IMR-90 (cell line): ENCODE measurements at regions not wholly inside any gene's neighbourhood (a gene's known extent, or its start where the extent isn't known, plus 50 kb on each side); places are given as distances from the start of the nearest gene placed in this dataset.
A peak's percentile ranks its signal among the peaks of the same experiment; 100 is the strongest.

ENCODE experiments used
- ATAC-seq: fragments of 200-7000 bp; cut with Tn5 transposase; 2 replicates; pipeline ENCODE4 v1.9.1; 2020; ENCODE audit warnings: low read depth, mild to moderate bottlenecking, moderate library complexity
- BruUV-seq: library from RNA; stranded (reverse); fragments of 400-500 nt; replicated peaks from 2 replicates; lab custom pipeline; 2021; lab: Mats Ljungman, UMichigan
- CTCF ChIA-PET: fragments of 300-600 bp; formaldehyde crosslinking; extraction: SDS; loops from one replicate; lab custom pipeline; 2021; ENCODE audit warnings: antibody characterized with exemption; lab: Yijun Ruan, JAX
- POLR2A ChIA-PET: fragments of 300-600 bp; sonication (Branson Sonifier 250); formaldehyde crosslinking; loops from one replicate; lab custom pipeline; 2022; ENCODE audit warnings: antibody characterized with exemption; ENCODE audit not compliant: unreplicated experiment; lab: Charles Lee
- DNase-seq: peaks from one replicate; pipeline ENCODE4 v3.0.0; 2013
- H2AFZ ChIP-seq: replicated peaks from 2 replicates; pipeline ENCODE3; 2013; ENCODE audit warnings: low read length, mild to moderate bottlenecking; ENCODE audit not compliant: poor library complexity
- H2AK5ac ChIP-seq: 2 replicates; pipeline ENCODE4 v1.6.1; 2013; ENCODE audit warnings: low read depth, low read length, inconsistent platforms
- H2AK9ac ChIP-seq: replicated peaks from 2 replicates; pipeline ENCODE3; 2013; ENCODE audit warnings: mild to moderate bottlenecking, low read depth, low read length, moderate library complexity; ENCODE audit not compliant: poor library complexity
- H2BK120ac ChIP-seq: 2 replicates; pipeline ENCODE4 v1.6.1; 2013; ENCODE audit warnings: low read depth, low read length, inconsistent platforms
- H2BK15ac ChIP-seq: 3 replicates; pipeline ENCODE4 v1.6.1; 2013; ENCODE audit warnings: low read depth, low read length, inconsistent platforms
- H2BK20ac ChIP-seq: 2 replicates; pipeline ENCODE4 v1.6.1; 2013; ENCODE audit warnings: low read depth, mild to moderate bottlenecking, inconsistent platforms, low read length, moderate library complexity
- H2BK5ac ChIP-seq: 2 replicates; pipeline ENCODE4 v1.6.1; 2013; ENCODE audit warnings: mild to moderate bottlenecking, low read depth, low read length, inconsistent platforms; ENCODE audit not compliant: poor library complexity, severe bottlenecking
- H3K14ac ChIP-seq: replicated peaks from 2 replicates; pipeline ENCODE4 v1.6.1; 2013; ENCODE audit warnings: low read depth, low read length, inconsistent platforms
- H3K18ac ChIP-seq: 2 replicates; pipeline ENCODE4 v1.6.1; 2013; ENCODE audit warnings: low read depth, low read length, control low read depth
- H3K23ac ChIP-seq: 2 replicates; pipeline ENCODE4 v1.6.1; 2013; ENCODE audit warnings: low read depth, low read length, inconsistent platforms
- H3K27ac ChIP-seq: 2 replicates; pipeline ENCODE4 v1.5.1; 2013; ENCODE audit warnings: mild to moderate bottlenecking, control low read depth, low read length; ENCODE audit not compliant: insufficient read depth
- H3K27me3 ChIP-seq: 2 replicates; pipeline ENCODE4 v1.6.1; 2013; ENCODE audit warnings: low read length; ENCODE audit not compliant: control insufficient read depth, insufficient read depth
- H3K36me3 ChIP-seq: 2 replicates; pipeline ENCODE4 v1.6.1; 2013; ENCODE audit warnings: low read length, mixed read lengths; ENCODE audit not compliant: control insufficient read depth, insufficient read depth
- H3K4ac ChIP-seq: 2 replicates; pipeline ENCODE4 v1.6.1; 2013; ENCODE audit warnings: low read depth, low read length, inconsistent platforms
- H3K4me1 ChIP-seq: 2 replicates; pipeline ENCODE4 v1.6.1; 2013; ENCODE audit warnings: low read length, mixed read lengths; ENCODE audit not compliant: control insufficient read depth, insufficient read depth
- H3K4me2 ChIP-seq: 2 replicates; pipeline ENCODE4 v1.6.1; 2013; ENCODE audit warnings: low read depth, mild to moderate bottlenecking, control low read depth, low read length, moderate library complexity
- H3K4me3 ChIP-seq: 2 replicates; pipeline ENCODE4 v1.5.1; 2013; ENCODE audit warnings: low read depth, mild to moderate bottlenecking, control low read depth, low read length, moderate library complexity; ENCODE audit not compliant: insufficient read depth
- H3K56ac ChIP-seq: 2 replicates; pipeline ENCODE4 v1.6.1; 2013; ENCODE audit warnings: low read length, inconsistent platforms; ENCODE audit not compliant: insufficient read depth; ENCODE audit errors: extremely low read depth
- H3K79me1 ChIP-seq, 2 experiments: 2 replicates each; pipeline ENCODE4 v1.6.1; 2013; ENCODE audit warnings: low read length in 2 of 2, inconsistent platforms in 1 of 2, low read depth in 1 of 2
- H3K9ac ChIP-seq: 2 replicates; pipeline ENCODE4 v1.6.1; 2013; ENCODE audit warnings: low read depth, low read length, control low read depth
- H3K9me1 ChIP-seq: 2 replicates; pipeline ENCODE4 v1.6.1; 2013; ENCODE audit warnings: low read length, inconsistent platforms; ENCODE audit not compliant: insufficient read depth
- H3K9me3 ChIP-seq: 2 replicates; pipeline ENCODE4 v1.6.1; 2013; ENCODE audit warnings: low read length; ENCODE audit not compliant: control insufficient read depth, insufficient read depth
- H4K20me1 ChIP-seq: 2 replicates; pipeline ENCODE4 v1.6.1; 2013; ENCODE audit warnings: low read length, inconsistent platforms; ENCODE audit not compliant: insufficient read depth
- H4K5ac ChIP-seq: 2 replicates; pipeline ENCODE4 v1.6.1; 2013; ENCODE audit warnings: mild to moderate bottlenecking, low read depth, low read length, control low read depth
- H4K8ac ChIP-seq, 2 experiments: 2 replicates each; pipeline ENCODE4 v1.6.1; 2013; ENCODE audit warnings: low read depth in 2 of 2, low read length in 2 of 2, control low read depth in 1 of 2, inconsistent platforms in 1 of 2
- H4K91ac ChIP-seq: 2 replicates; pipeline ENCODE4 v1.6.1; 2013; ENCODE audit warnings: low read depth, low read length, inconsistent platforms; ENCODE audit not compliant: insufficient read depth
- CEBPB ChIP-seq: IDR thresholded peaks from 2 replicates; pipeline ENCODE4 v1.6.1; 2012; ENCODE audit warnings: low read depth, low read length, improper control_type of control experiment
- WGBS, 2 experiments: methylation state at CpG; one replicate each; pipeline versions ENCODE4 v1.1.5 to v1.1.7; 2013; ENCODE audit warnings: missing lambda C conversion rate in 2 of 2; ENCODE audit not compliant: insufficient read length in 1 of 2; ENCODE audit errors: extremely low coverage in 2 of 2; 5-methylcytosine and 5-hydroxymethylcytosine counted together
- dilution Hi-C: fragments of 300-500 bp; cut with HindIII; formaldehyde crosslinking; loops from one replicate; pipeline ENCODE4 v1.14.3; 2018; ENCODE audit warnings: low sequenced_read_pairs; ENCODE audit not compliant: unreplicated experiment
- in situ Hi-C: fragments of 300-500 bp; cut with MboI; formaldehyde crosslinking; loops from 3 replicates; pipeline ENCODE4 v1.14.3; 2019; ENCODE audit warnings: low sequenced_read_pairs, inconsistent platforms, mixed read lengths
- intact Hi-C: fragments of 100-400 bp; cut with micrococcal nuclease; formaldehyde crosslinking; loops from 2 replicates; pipeline ENCODE4 v1.10.0; 2022
- TF ChIP-seq, protein P1 (sequence below): conservative IDR thresholded peaks from 2 replicates; pipeline ENCODE4 v1.5.1; 2012; ENCODE audit warnings: mild to moderate bottlenecking, low read depth, low read length, improper control_type of control experiment

DNA sequence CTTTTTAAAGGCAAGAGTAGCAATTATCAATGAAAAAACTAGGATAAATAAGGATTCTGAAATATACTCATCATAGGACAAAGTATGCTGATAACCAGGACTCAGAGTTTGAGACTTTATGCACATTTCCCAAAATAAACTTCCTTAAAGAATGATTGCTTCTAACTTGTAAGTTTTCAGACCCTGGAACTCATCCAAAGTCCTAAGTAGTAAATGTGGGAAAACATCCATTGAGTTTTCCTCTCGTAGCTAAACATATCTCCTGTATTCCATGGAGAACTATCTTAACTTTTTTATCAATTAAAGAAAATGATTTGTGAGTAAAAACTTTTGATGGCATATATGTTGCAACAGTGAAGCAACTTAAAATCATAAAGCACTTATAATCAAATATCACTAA lies 285.2 kb upstream of the KLF6 start:
- Histone ChIP-seq H4K5ac (no peak overlapping the region), H4K91ac (no peak overlapping the region), H4K20me1 (no peaks in the 10 kb centered on the region), H3K4ac (no peak overlapping the region), H2BK20ac (0 out of 2 replicates have a peak overlapping the region, but pooled peaks have one; percentile 15), H2BK5ac (peak overlapping the region; percentile 93), H3K27ac (no peak overlapping the region), H2BK120ac (peak overlapping the region; percentile 26; the same call in 1 of the 2 replicates), H3K18ac (peak overlapping the region; percentile 16; the same call in 1 of the 2 replicates), H3K9me3 (no peaks in the 10 kb centered on the region), H3K27me3 (no peaks in the 10 kb centered on the region), H2AFZ (no peak overlapping the region), H3K79me1 (no peaks in the 10 kb centered on the region), H3K23ac (no peak overlapping the region), H3K9me1 (peaks cover 7% of the 10 kb centered on the region), H3K4me3 (no peak overlapping the region), H3K4me1 (peaks cover 17% of the 10 kb centered on the region), H3K4me2 (no peak overlapping the region), H2AK5ac (no peak overlapping the region), H3K56ac (no peak overlapping the region), H4K8ac (peak overlapping the region in 1 of 2 experiments; percentile 46; a peak in 2 of 4 replicates), H3K36me3 (no peaks in the 10 kb centered on the region), H3K14ac (no peak overlapping the region), H2BK15ac (no peak overlapping the region; the same call in 2 of the 3 replicates), H3K9ac (no peak overlapping the region), H2AK9ac (no peak overlapping the region)
- ATAC-seq (no peak), DNase-seq (no peak)
- POLR2A ChIA-PET = interaction anchor here (0.6 kb wide), 1 partner anchor 12 kb away, joined by 6 read pairs; no protein-coding TSS in a partner anchor
- CTCF ChIA-PET = interaction anchor here (0.6 kb wide), 1 partner anchor 19 kb away, joined by 4 read pairs; no protein-coding TSS in a partner anchor
- intact Hi-C loops (no loop called here), in situ Hi-C loops (no loop called here), dilution Hi-C loops (no loop called here)
- BruUV-seq = no TSS peak
- TF ChIP-seq, protein P1, sequence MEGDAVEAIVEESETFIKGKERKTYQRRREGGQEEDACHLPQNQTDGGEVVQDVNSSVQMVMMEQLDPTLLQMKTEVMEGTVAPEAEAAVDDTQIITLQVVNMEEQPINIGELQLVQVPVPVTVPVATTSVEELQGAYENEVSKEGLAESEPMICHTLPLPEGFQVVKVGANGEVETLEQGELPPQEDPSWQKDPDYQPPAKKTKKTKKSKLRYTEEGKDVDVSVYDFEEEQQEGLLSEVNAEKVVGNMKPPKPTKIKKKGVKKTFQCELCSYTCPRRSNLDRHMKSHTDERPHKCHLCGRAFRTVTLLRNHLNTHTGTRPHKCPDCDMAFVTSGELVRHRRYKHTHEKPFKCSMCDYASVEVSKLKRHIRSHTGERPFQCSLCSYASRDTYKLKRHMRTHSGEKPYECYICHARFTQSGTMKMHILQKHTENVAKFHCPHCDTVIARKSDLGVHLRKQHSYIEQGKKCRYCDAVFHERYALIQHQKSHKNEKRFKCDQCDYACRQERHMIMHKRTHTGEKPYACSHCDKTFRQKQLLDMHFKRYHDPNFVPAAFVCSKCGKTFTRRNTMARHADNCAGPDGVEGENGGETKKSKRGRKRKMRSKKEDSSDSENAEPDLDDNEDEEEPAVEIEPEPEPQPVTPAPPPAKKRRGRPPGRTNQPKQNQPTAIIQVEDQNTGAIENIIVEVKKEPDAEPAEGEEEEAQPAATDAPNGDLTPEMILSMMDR = no peak
- TF ChIP-seq CEBPB = 0 out of 2 replicates have a peak, but pooled peaks have one; percentile 29
- WGBS, 2 experiments = no CpG with 5 or more reads among the region's 1 CpG
